Sciatic nerve (tissue), 2 donors: ENCODE measurements at regions not wholly inside any gene's neighbourhood (a gene's known extent, or its start where the extent isn't known, plus 50 kb on each side); places are given as distances from the start of the nearest gene placed in this dataset.
"Not testable (repeated sequence)": the region's sequence is repeated elsewhere in the genome, so short reads cannot be mapped to it uniquely, and the experiment has no call there.

Experiments
- ATAC-seq: fragments of 200-7000 bp; cut with Tn5 transposase; one replicate; pipeline ENCODE4 v1.9.1; 2020; ENCODE audit warnings: mild to moderate bottlenecking, moderate library complexity
- DNase-seq: peaks from one replicate; pipeline ENCODE4 v3.0.0-alpha.2; 2020; ENCODE audit warnings: low spot score
- intact Hi-C: fragments of 100-400 bp; cut with DNase I; formaldehyde crosslinking; loops from one replicate; pipeline ENCODE4 v1.14.2; 2022
- donor health status: DM: no; HTN: no; CAD: no.
- donor health status: DM: no; HTN: no; CAD: no.

- DNase-seq (no peak), ATAC-seq (no peak)
- intact Hi-C loops: no loop called here
These were observed 53.0 kb upstream of the CA12 start for GRCh38 chr15:63434576-63435186.

- ATAC-seq (no peak), DNase-seq (no peak)
- intact Hi-C loops: no loop called here
These were observed 53.7 kb upstream of the CA12 start for GRCh38 chr15:63435204-63435820.

- ATAC-seq: peak; percentile 29
- intact Hi-C loops: no loop called here
- no peak for DNase-seq
These were observed 54.7 kb upstream of the CA12 start for GRCh38 chr15:63436341-63436740.

GRCh38 chr15:63436872-63437375, 55.3 kb upstream of the CA12 start:
- intact Hi-C loops: no loop called here
- ATAC-seq (peak; percentile 91), DNase-seq (peak; percentile 94)

- intact Hi-C loops: no loop called here
These were observed 58.1 kb upstream of the CA12 start for GRCh38 chr15:63439536-63440264.

GRCh38 chr15:63440265-63440648, 58.6 kb upstream of the CA12 start:
- intact Hi-C loops: no loop called here
- DNase-seq (no peak), ATAC-seq (no peak)

More at GRCh38 chr15:63439536-63440264, 58.1 kb upstream of the CA12 start:
- ATAC-seq (no peak), DNase-seq (no peak)

GRCh38 chr15:63440756-63441155, 59.1 kb upstream of the CA12 start:
- DNase-seq: no peak
- ATAC-seq: no peak
- intact Hi-C loops: no loop called here

GRCh38 chr15:63441266-63441665, 59.6 kb upstream of the CA12 start:
- intact Hi-C loops: no loop called here
- ATAC-seq: no peak
- no peak for DNase-seq

GRCh38 chr15:63442080-63442479, 60.4 kb upstream of the CA12 start:
- no peak for ATAC-seq
- intact Hi-C loops: no loop called here

GRCh38 chr15:63444611-63445010, 59.8 kb upstream of the USP3 start:
- no peak for ATAC-seq
- DNase-seq: no peak
- intact Hi-C loops: no loop called here

More at GRCh38 chr15:63442080-63442479, 60.4 kb upstream of the CA12 start:
- DNase-seq: no peak

GRCh38 chr15:63446255-63446654, 58.1 kb upstream of the USP3 start:
- ATAC-seq: no peak
- intact Hi-C loops: no loop called here
- DNase-seq: no peak

- DNase-seq (no peak), ATAC-seq (peak; percentile 48)
- intact Hi-C loops: no loop called here
These were observed 57.2 kb upstream of the USP3 start for GRCh38 chr15:63447017-63447676.

- ATAC-seq (peak; percentile 49), DNase-seq (no peak)
- intact Hi-C loops: no loop called here
These were observed 56.1 kb upstream of the USP3 start for GRCh38 chr15:63448266-63448665.

GRCh38 chr15:63448872-63449555, 55.4 kb upstream of the USP3 start:
- ATAC-seq, intact Hi-C loops, DNase-seq: not testable (repeated sequence)

- intact Hi-C loops: no loop called here
- ATAC-seq (peak; percentile 64), DNase-seq (peak; percentile 38)
These were observed 54.7 kb upstream of the USP3 start for GRCh38 chr15:63449731-63450130.

- ATAC-seq (no peak), DNase-seq (peak; percentile 12)
- intact Hi-C loops: no loop called here
These were observed 53.5 kb upstream of the USP3 start for GRCh38 chr15:63450884-63451225.

- ATAC-seq (no peak), DNase-seq (peak; percentile 38)
- intact Hi-C loops: no loop called here
These were observed 52.6 kb upstream of the USP3 start for GRCh38 chr15:63451671-63452315.

GRCh38 chr15:63452552-63453136, 51.7 kb upstream of the USP3 start:
- DNase-seq (peak; percentile 0), ATAC-seq (no peak)

More at GRCh38 chr15:63452552-63453136, 51.7 kb upstream of the USP3 start:
- intact Hi-C loops: no loop called here
